ENCODE measurements at regions not wholly inside any gene's neighbourhood (a gene's known extent, or its start where the extent isn't known, plus 50 kb on each side); places are given as distances from the start of the nearest gene placed in this dataset.

- Histone ChIP-seq H3K36me3 (replicated peaks in 1 of 2; ENCODE audit: control insufficient read depth in 1 of 2, insufficient read depth in 2 of 2, low read length in 2 of 2) (no peaks in the 10 kb centered on the region), H3K4me1 (ENCODE audit: control insufficient read depth in 1 of 2, insufficient read depth in 2 of 2, low read length in 2 of 2) (no peaks in the 10 kb centered on the region), H3K9ac (ENCODE audit: insufficient read depth, low read length, poor library complexity, severe bottlenecking) (no peak overlapping the region), H3K4me3 (replicated peaks in 1 of 3; ENCODE audit: low read depth in 2 of 3, low read length in 3 of 3) (no peak overlapping the region), H3K9me3 (replicated peaks in 1 of 2; ENCODE audit: control insufficient read depth in 1 of 2, insufficient read depth in 1 of 2, low read length in 2 of 2) (peaks cover 7 to 8% of the 10 kb centered on the region in 2 donors), H3K27ac (ENCODE audit: low read depth in 1 of 2, low read length in 2 of 2) (no peak overlapping the region), H3K79me2 (ENCODE audit: insufficient read depth, low read length) (no peaks in the 10 kb centered on the region), H4K20me1 (ENCODE audit: insufficient read depth, low read length) (no peaks in the 10 kb centered on the region), H3K27me3 (ENCODE audit: control insufficient read depth in 2 of 2, insufficient read depth in 2 of 2, low read length in 2 of 2) (no peaks in the 10 kb centered on the region), H3K4me2 (replicated peaks; ENCODE audit: extremely low read depth, low read length, poor library complexity, severe bottlenecking) (no peak overlapping the region), H2AFZ (ENCODE audit: insufficient read depth, low read depth, low read length, poor library complexity, severe bottlenecking) (no peak overlapping the region)
- no peak for DNase-seq
- TF ChIP-seq CTCF (IDR thresholded peaks at IDR 0.05): no peak
- peaks cover 3 to 14% (median 8%) of the 10 kb centered on the region in 7 donors for H3K9me3 Mint-ChIP-seq
- no peaks in the 10 kb centered on the region for H3K27me3 Mint-ChIP-seq (ENCODE audit: low read depth in 3 of 3)
- H3K27ac Mint-ChIP-seq: no peak overlapping the region
- intact Hi-C loops (cut with micrococcal nuclease): no loop called here
- H3K4me3 Mint-ChIP-seq: no peak overlapping the region
- H3K36me3 Mint-ChIP-seq: no peaks in the 10 kb centered on the region
- no peaks in the 10 kb centered on the region for H3K4me1 Mint-ChIP-seq
- WGBS (ENCODE audit: insufficient coverage): 83% methylated on average over 4 of the region's 5 CpGs
Measured at GRCh38 chr5:152689250-152689711, 284.2 kb upstream of the NMUR2 start.

- no peaks in the 10 kb centered on the region for H4K20me1 ChIP-seq (ENCODE audit: insufficient read depth, low read length)
- no peak overlapping the region for H3K4me2 ChIP-seq (replicated peaks; ENCODE audit: extremely low read depth, low read length, poor library complexity, severe bottlenecking)
- no peak overlapping the region for H3K27ac ChIP-seq (ENCODE audit: low read depth in 1 of 2, low read length in 2 of 2)
- intact Hi-C loops (cut with micrococcal nuclease): no loop called here
- no peak overlapping the region for H3K4me3 ChIP-seq (replicated peaks in 1 of 3; ENCODE audit: low read depth in 2 of 3, low read length in 3 of 3)
- Mint-ChIP-seq H3K27me3 (ENCODE audit: low read depth in 3 of 3) (no peaks in the 10 kb centered on the region), H3K36me3 (no peaks in the 10 kb centered on the region), H3K9me3 (peaks cover 2 to 7% (median 6%) of the 10 kb centered on the region in 7 donors), H3K27ac (no peak overlapping the region), H3K4me3 (no peak overlapping the region), H3K4me1 (no peaks in the 10 kb centered on the region)
- peaks cover 0 to 7% of the 10 kb centered on the region in 2 donors for H3K9me3 ChIP-seq (replicated peaks in 1 of 2; ENCODE audit: control insufficient read depth in 1 of 2, insufficient read depth in 1 of 2, low read length in 2 of 2)
- H2AFZ ChIP-seq (ENCODE audit: insufficient read depth, low read depth, low read length, poor library complexity, severe bottlenecking): no peak overlapping the region
- H3K4me1 ChIP-seq (ENCODE audit: control insufficient read depth in 1 of 2, insufficient read depth in 2 of 2, low read length in 2 of 2): no peaks in the 10 kb centered on the region
- H3K36me3 ChIP-seq (replicated peaks in 1 of 2; ENCODE audit: control insufficient read depth in 1 of 2, insufficient read depth in 2 of 2, low read length in 2 of 2): no peaks in the 10 kb centered on the region
- no peaks in the 10 kb centered on the region for H3K79me2 ChIP-seq (ENCODE audit: insufficient read depth, low read length)
- no CpG with 5 or more reads among the region's 2 CpGs for WGBS (ENCODE audit: insufficient coverage)
- no peak overlapping the region for H3K9ac ChIP-seq (ENCODE audit: insufficient read depth, low read length, poor library complexity, severe bottlenecking)
- H3K27me3 ChIP-seq (ENCODE audit: control insufficient read depth in 2 of 2, insufficient read depth in 2 of 2, low read length in 2 of 2): no peaks in the 10 kb centered on the region
- no peak for DNase-seq
- TF ChIP-seq CTCF (IDR thresholded peaks at IDR 0.05): no peak
Measured at GRCh38 chr5:152694231-152694630, 289.2 kb upstream of the NMUR2 start.
